ENCODE measurements at regions not wholly inside any gene's neighbourhood (a gene's known extent, or its start where the extent isn't known, plus 50 kb on each side); places are given as distances from the start of the nearest gene placed in this dataset.

DNA sequence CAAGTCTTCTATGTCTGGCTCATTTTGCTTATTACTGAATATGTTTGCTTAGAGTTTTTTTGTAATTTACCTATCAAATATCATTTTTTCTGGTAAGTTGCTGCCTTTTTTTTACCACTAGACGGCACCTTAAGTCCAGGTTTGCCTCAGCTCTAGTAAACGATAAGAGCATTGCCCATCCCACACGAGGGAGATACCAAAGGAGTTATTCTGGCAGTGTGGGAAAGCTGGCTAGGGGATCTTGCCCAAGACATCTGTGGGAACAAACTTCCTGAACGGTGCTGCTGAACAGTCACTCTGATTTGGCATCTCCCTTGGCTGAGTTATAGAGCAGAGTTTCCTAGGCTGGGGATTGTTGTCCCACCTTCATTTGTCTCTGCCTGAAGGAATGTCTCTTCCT is 306.4 kb downstream of the COL12A1 start:
- TF ChIP-seq POLR2AphosphoS5 (IDR thresholded peaks at IDR 0.05; ENCODE audit: low read depth, low read length) (no peak), TAF1 (IDR thresholded peaks at IDR 0.05; ENCODE audit: borderline replicate concordance, insufficient read depth, low read length) (no peak), SIN3A (IDR thresholded peaks at IDR 0.05; ENCODE audit: borderline replicate concordance, insufficient read depth, low read length) (no peak)
- TF ChIP-seq, protein P1, sequence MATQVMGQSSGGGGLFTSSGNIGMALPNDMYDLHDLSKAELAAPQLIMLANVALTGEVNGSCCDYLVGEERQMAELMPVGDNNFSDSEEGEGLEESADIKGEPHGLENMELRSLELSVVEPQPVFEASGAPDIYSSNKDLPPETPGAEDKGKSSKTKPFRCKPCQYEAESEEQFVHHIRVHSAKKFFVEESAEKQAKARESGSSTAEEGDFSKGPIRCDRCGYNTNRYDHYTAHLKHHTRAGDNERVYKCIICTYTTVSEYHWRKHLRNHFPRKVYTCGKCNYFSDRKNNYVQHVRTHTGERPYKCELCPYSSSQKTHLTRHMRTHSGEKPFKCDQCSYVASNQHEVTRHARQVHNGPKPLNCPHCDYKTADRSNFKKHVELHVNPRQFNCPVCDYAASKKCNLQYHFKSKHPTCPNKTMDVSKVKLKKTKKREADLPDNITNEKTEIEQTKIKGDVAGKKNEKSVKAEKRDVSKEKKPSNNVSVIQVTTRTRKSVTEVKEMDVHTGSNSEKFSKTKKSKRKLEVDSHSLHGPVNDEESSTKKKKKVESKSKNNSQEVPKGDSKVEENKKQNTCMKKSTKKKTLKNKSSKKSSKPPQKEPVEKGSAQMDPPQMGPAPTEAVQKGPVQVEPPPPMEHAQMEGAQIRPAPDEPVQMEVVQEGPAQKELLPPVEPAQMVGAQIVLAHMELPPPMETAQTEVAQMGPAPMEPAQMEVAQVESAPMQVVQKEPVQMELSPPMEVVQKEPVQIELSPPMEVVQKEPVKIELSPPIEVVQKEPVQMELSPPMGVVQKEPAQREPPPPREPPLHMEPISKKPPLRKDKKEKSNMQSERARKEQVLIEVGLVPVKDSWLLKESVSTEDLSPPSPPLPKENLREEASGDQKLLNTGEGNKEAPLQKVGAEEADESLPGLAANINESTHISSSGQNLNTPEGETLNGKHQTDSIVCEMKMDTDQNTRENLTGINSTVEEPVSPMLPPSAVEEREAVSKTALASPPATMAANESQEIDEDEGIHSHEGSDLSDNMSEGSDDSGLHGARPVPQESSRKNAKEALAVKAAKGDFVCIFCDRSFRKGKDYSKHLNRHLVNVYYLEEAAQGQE (IDR thresholded peaks at IDR 0.05; ENCODE audit: insufficient read depth in 1 of 2, low read depth in 2 of 2, low read length in 2 of 2) = no peak

Data from PFSK-1 (cell line).